ENCODE measurements at regions not wholly inside any gene's neighbourhood (a gene's known extent, or its start where the extent isn't known, plus 50 kb on each side); places are given as distances from the start of the nearest gene placed in this dataset.
A peak's percentile ranks its signal among the peaks of the same experiment; 100 is the strongest.

DNA sequence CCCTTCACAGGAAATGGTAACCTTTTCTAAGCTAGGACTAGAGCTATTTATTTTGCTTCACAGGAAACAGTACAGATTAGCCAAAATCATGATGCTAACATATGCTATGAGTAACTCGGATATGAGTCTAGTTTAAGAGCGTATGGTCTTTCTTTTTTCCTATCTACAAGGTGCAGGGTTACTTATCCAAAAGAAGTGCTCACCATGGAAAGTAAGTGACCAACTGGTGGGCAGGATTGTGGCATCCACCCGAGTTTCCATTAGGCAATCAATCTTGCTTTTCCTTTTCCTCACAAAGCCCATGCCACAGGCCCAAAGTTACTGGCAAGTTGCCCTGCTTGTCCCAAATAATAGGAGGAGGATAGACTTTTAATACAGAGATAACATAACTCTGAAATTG is 765.1 kb upstream of the POM121L12 start:
- H3K4me1 Mint-ChIP-seq: peaks cover 0 to 2% (median 0%) of the 10 kb centered on the region in 4 donors
- H3K9me3 Mint-ChIP-seq: peaks cover 0 to 9% (median 3%) of the 10 kb centered on the region in 8 donors
- H3K9me3 ChIP-seq (ENCODE audit: control insufficient read depth in 1 of 2, low read length in 2 of 2): no peaks in the 10 kb centered on the region
- H3K36me3 ChIP-seq (ENCODE audit: insufficient read depth, low read length): no peaks in the 10 kb centered on the region
- intact Hi-C loops (cut with micrococcal nuclease): no loop called here
- no peak overlapping the region for H3K4me3 ChIP-seq (ENCODE audit: low read length in 2 of 2)
- CTCF ChIA-PET (ENCODE audit: partially characterized antibody): no interaction called here
- H3K36me3 Mint-ChIP-seq: no peaks in the 10 kb centered on the region
- POLR2A ChIA-PET (ENCODE audit: partially characterized antibody): no interaction called here
- DNase-seq: no peak
- no peak overlapping the region for H3K4me3 Mint-ChIP-seq
- no peaks in the 10 kb centered on the region for H3K27me3 ChIP-seq (ENCODE audit: insufficient read depth, low read length)
- H3K27ac ChIP-seq (ENCODE audit: low read depth, low read length): no peak overlapping the region
- H3K27me3 Mint-ChIP-seq: no peaks in the 10 kb centered on the region
- no peak overlapping the region for H3K27ac Mint-ChIP-seq
- H3K4me1 ChIP-seq (ENCODE audit: insufficient read depth, low read length): no peaks in the 10 kb centered on the region

DNA sequence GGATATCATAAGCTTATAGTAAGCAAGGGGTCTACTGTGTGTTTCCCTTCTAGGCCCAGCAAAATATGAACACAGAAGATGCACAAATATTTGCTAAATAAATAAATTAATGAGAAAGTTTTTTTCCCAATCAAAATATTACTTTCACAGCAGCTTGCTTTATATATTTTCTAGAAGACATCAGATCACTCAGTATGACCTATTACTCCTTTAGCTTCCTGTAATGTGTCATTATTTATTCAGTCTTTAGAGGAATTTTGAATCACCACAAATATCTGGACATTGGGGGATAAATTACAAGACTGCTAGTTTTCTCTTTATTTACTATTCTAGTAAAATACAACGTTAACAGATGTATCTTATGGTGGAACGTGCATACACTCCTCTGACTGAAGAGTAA is 765.8 kb upstream of the POM121L12 start:
- H3K27ac Mint-ChIP-seq: no peak overlapping the region
- intact Hi-C loops (cut with micrococcal nuclease): no loop called here

DNA sequence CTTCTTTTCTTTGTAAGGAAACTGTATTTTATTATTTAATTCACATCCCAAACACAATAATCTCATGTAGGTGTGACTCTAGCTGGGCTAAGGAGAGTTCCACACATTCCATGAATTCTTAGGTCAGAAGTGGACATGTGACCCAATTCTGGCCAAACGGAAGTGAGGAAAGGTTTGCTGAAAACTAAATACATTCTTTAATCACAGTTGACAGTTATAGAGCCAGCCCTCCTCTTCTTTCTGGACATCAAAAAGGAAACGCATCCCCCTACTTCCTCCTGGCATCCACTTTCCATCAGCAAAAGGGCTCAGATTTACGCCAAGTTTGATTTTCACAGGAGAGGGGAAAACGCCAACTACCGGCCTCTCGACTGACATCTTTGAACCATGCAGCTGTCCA is 774.4 kb upstream of the POM121L12 start:
- Mint-ChIP-seq H3K4me3 (no peak overlapping the region), H3K27ac (no peak overlapping the region), H3K4me1 (no peaks in the 10 kb centered on the region), H3K27me3 (no peaks in the 10 kb centered on the region), H3K9me3 (peaks cover 3 to 37% (median 18%) of the 10 kb centered on the region in 8 donors), H3K36me3 (no peaks in the 10 kb centered on the region)
- Histone ChIP-seq H3K27ac (ENCODE audit: low read depth, low read length) (no peak overlapping the region), H3K36me3 (ENCODE audit: insufficient read depth, low read length) (no peaks in the 10 kb centered on the region), H3K9me3 (ENCODE audit: control insufficient read depth in 1 of 2, low read length in 2 of 2) (no peaks in the 10 kb centered on the region), H3K27me3 (ENCODE audit: insufficient read depth, low read length) (no peaks in the 10 kb centered on the region), H3K4me1 (ENCODE audit: insufficient read depth, low read length) (no peaks in the 10 kb centered on the region), H3K4me3 (ENCODE audit: low read length in 2 of 2) (no peak overlapping the region)
- ChIA-PET CTCF (ENCODE audit: partially characterized antibody) (no interaction called here), POLR2A (ENCODE audit: partially characterized antibody) (no interaction called here)
- intact Hi-C loops (cut with micrococcal nuclease): no loop called here
- DNase-seq: no peak

More for the DNA sequence above, 765.8 kb upstream of the POM121L12 start:
- H3K4me1 ChIP-seq (ENCODE audit: insufficient read depth, low read length): no peaks in the 10 kb centered on the region
- H3K36me3 ChIP-seq (ENCODE audit: insufficient read depth, low read length): no peaks in the 10 kb centered on the region
- H3K36me3 Mint-ChIP-seq: no peaks in the 10 kb centered on the region
- CTCF ChIA-PET (ENCODE audit: partially characterized antibody): no interaction called here
- no peak for DNase-seq
- H3K9me3 ChIP-seq (ENCODE audit: control insufficient read depth in 1 of 2, low read length in 2 of 2): no peaks in the 10 kb centered on the region
- H3K4me3 ChIP-seq (ENCODE audit: low read length in 2 of 2): no peak overlapping the region
- POLR2A ChIA-PET (ENCODE audit: partially characterized antibody): no interaction called here
- no peak overlapping the region for H3K4me3 Mint-ChIP-seq
- peaks cover 0 to 2% (median 0%) of the 10 kb centered on the region in 4 donors for H3K4me1 Mint-ChIP-seq
- H3K27me3 Mint-ChIP-seq: no peaks in the 10 kb centered on the region
- H3K9me3 Mint-ChIP-seq: peaks cover 0 to 9% (median 4%) of the 10 kb centered on the region in 8 donors
- no peaks in the 10 kb centered on the region for H3K27me3 ChIP-seq (ENCODE audit: insufficient read depth, low read length)
- no peak overlapping the region for H3K27ac ChIP-seq (ENCODE audit: low read depth, low read length)

DNA sequence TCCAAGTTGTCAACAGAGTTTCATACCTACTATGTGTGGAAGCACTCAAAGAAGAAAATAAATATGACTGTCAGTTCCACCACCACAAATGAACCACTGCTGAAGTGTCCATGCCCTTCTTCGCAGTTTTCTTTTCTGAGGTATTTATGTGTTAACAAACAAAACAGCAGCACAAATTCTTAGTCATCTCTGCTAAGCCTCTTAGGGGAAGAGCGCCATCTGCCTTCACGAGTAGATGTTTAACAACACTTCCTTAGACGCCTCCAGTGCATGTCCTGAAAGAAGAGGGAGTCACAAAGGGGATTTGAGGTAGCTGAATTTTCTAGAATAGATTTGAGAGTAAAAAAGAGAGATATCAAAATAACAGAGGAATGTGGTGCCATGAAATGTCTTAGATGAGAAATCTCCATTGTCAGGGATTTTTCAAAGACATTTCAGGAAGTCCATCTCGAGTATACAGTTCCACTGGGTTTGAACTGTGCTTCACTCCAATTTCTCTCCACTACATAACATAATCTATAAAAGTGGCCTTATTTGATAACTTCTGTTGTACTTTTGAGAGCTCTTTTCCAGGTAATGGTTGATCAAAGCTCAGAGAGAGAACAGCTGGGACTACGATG is 775.3 kb upstream of the POM121L12 start:
- CTCF ChIA-PET (ENCODE audit: partially characterized antibody): no interaction called here
- Histone ChIP-seq H3K27me3 (ENCODE audit: insufficient read depth, low read length) (no peaks in the 10 kb centered on the region), H3K4me1 (ENCODE audit: insufficient read depth, low read length) (no peaks in the 10 kb centered on the region), H3K27ac (ENCODE audit: low read depth, low read length) (no peak overlapping the region), H3K9me3 (ENCODE audit: control insufficient read depth in 1 of 2, low read length in 2 of 2) (no peaks in the 10 kb centered on the region), H3K4me3 (ENCODE audit: low read length in 2 of 2) (no peak overlapping the region), H3K36me3 (ENCODE audit: insufficient read depth, low read length) (no peaks in the 10 kb centered on the region)
- Mint-ChIP-seq H3K4me3 (no peak overlapping the region), H3K4me1 (no peaks in the 10 kb centered on the region), H3K9me3 (peaks cover 3 to 38% (median 18%) of the 10 kb centered on the region in 8 donors), H3K27me3 (no peaks in the 10 kb centered on the region), H3K36me3 (no peaks in the 10 kb centered on the region), H3K27ac (no peak overlapping the region)
- POLR2A ChIA-PET (ENCODE audit: partially characterized antibody): no interaction called here
- intact Hi-C loops (cut with micrococcal nuclease): no loop called here
- no peak for DNase-seq

DNA sequence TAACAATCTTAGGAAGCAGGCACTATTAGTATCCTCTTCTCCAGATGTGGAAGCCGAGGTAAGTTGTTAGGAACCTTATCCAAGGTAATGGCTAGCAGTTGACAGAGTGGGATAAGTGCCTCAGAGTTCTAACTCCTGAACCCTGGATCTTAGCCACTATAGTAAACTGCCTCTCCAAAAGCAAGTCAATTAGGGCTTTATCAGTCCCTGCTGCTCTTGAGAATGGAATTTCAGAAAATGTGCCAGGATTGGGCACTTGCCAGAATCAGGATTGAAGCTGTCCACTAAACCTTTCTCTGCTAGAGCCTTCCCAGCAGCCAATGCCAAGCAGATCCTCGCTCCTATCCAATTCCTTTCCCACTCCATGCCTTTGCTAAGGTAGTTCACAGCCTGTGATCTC is 777.5 kb upstream of the POM121L12 start:
- H3K4me1 Mint-ChIP-seq: no peaks in the 10 kb centered on the region
- H3K4me3 Mint-ChIP-seq: no peak overlapping the region
- ChIA-PET POLR2A (ENCODE audit: partially characterized antibody) (no interaction called here), CTCF (ENCODE audit: partially characterized antibody) (no interaction called here)
- Histone ChIP-seq H3K27ac (ENCODE audit: low read depth, low read length) (no peak overlapping the region), H3K4me3 (ENCODE audit: low read length in 2 of 2) (no peak overlapping the region), H3K4me1 (ENCODE audit: insufficient read depth, low read length) (no peaks in the 10 kb centered on the region), H3K36me3 (ENCODE audit: insufficient read depth, low read length) (no peaks in the 10 kb centered on the region), H3K9me3 (ENCODE audit: control insufficient read depth in 1 of 2, low read length in 2 of 2) (no peaks in the 10 kb centered on the region), H3K27me3 (ENCODE audit: insufficient read depth, low read length) (no peaks in the 10 kb centered on the region)
- intact Hi-C loops (cut with micrococcal nuclease): no loop called here
- no peak for DNase-seq
- H3K27me3 Mint-ChIP-seq: no peaks in the 10 kb centered on the region
- H3K9me3 Mint-ChIP-seq: peaks cover 3 to 28% (median 17%) of the 10 kb centered on the region in 8 donors
- H3K27ac Mint-ChIP-seq: peak overlapping the region in 1 of 7 donors; percentile 85
- H3K36me3 Mint-ChIP-seq: no peaks in the 10 kb centered on the region

DNA sequence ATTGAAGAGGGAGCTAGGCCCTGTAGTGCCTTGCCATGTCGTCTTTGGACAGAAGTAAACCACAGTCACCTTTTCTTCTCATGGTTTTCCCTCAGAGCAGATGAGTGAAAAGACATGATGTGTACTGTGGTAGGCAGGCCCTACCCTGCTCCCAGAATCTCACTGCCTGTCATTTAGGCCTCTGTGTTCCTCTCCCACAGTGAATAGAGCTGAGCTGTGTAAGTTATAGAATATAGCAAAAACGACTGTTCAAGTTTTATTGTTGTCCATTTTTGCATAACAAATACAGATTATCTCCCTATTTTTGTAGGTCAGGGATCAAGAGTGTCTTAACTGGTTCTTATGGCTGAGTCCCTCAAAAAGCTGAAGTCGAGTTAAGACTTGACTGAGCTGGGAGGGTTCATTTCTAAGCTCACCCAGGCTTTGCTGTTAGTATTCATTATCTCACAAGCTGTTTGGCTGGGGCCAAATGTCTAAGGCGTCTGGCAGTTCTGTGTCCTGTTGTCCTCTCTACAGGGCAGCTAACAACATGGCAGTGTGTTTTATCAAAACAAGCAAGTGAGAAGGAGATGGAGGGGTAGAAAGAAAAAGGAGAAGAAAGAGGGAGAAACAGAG is 780.9 kb upstream of the POM121L12 start:
- POLR2A ChIA-PET (ENCODE audit: partially characterized antibody): no interaction called here
- H3K27ac ChIP-seq (ENCODE audit: low read depth, low read length): no peak overlapping the region

DNA sequence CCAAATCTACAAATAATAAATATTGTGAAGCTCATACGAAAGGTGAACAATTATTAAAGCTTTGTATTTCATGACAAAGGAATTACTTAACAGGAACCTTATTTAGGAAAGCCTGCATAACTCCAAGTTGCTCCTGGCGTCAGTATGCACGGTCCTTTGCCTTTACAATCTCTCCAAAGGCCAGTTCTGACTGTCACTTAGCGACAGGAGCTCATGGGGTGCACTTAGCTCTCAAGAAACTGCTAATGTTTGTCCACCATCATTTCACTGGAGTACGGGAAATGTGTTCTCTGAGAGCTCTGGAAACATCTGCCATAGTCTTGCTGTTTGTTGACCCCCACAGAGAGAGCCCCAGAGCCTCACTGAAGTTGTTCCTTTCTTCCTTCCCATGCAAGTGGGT is 781.5 kb upstream of the POM121L12 start:
- Histone ChIP-seq H3K9me3 (ENCODE audit: control insufficient read depth in 1 of 2, low read length in 2 of 2) (no peaks in the 10 kb centered on the region), H3K27ac (ENCODE audit: low read depth, low read length) (no peak overlapping the region), H3K4me1 (ENCODE audit: insufficient read depth, low read length) (no peaks in the 10 kb centered on the region), H3K4me3 (ENCODE audit: low read length in 2 of 2) (no peak overlapping the region), H3K27me3 (ENCODE audit: insufficient read depth, low read length) (no peaks in the 10 kb centered on the region), H3K36me3 (ENCODE audit: insufficient read depth, low read length) (no peaks in the 10 kb centered on the region)
- H3K27me3 Mint-ChIP-seq: no peaks in the 10 kb centered on the region
- intact Hi-C loops (cut with micrococcal nuclease): no loop called here
- H3K36me3 Mint-ChIP-seq: no peaks in the 10 kb centered on the region
- H3K9me3 Mint-ChIP-seq: peaks cover 2 to 29% (median 12%) of the 10 kb centered on the region in 8 donors
- no peak overlapping the region for H3K4me3 Mint-ChIP-seq
- ChIA-PET POLR2A (ENCODE audit: partially characterized antibody) (no interaction called here), CTCF (ENCODE audit: partially characterized antibody) (interaction anchor here (1.5 kb wide), 1 partner anchor 14 kb away, joined by 3 read pairs; no protein-coding TSS in a partner anchor)
- no peak overlapping the region for H3K27ac Mint-ChIP-seq
- no peaks in the 10 kb centered on the region for H3K4me1 Mint-ChIP-seq
- no peak for DNase-seq

More for the DNA sequence above, 780.9 kb upstream of the POM121L12 start:
- H3K27me3 Mint-ChIP-seq: no peaks in the 10 kb centered on the region
- no peaks in the 10 kb centered on the region for H3K36me3 Mint-ChIP-seq
- Histone ChIP-seq H3K4me3 (ENCODE audit: low read length in 2 of 2) (no peak overlapping the region), H3K4me1 (ENCODE audit: insufficient read depth, low read length) (no peaks in the 10 kb centered on the region), H3K36me3 (ENCODE audit: insufficient read depth, low read length) (no peaks in the 10 kb centered on the region), H3K27me3 (ENCODE audit: insufficient read depth, low read length) (no peaks in the 10 kb centered on the region), H3K9me3 (ENCODE audit: control insufficient read depth in 1 of 2, low read length in 2 of 2) (no peaks in the 10 kb centered on the region)
- DNase-seq: no peak
- intact Hi-C loops (cut with micrococcal nuclease): no loop called here
- CTCF ChIA-PET (ENCODE audit: partially characterized antibody): interaction anchor here (1.5 kb wide), 1 partner anchor 13 kb away, joined by 3 read pairs; no protein-coding TSS in a partner anchor
- no peak overlapping the region for H3K4me3 Mint-ChIP-seq
- peaks cover 2 to 29% (median 13%) of the 10 kb centered on the region in 8 donors for H3K9me3 Mint-ChIP-seq
- no peaks in the 10 kb centered on the region for H3K4me1 Mint-ChIP-seq
- no peak overlapping the region for H3K27ac Mint-ChIP-seq

All from CD4-positive, alpha-beta memory T cell (primary cell).